SK-N-MC (cell line): ENCODE measurements at regions not wholly inside any gene's neighbourhood (a gene's known extent, or its start where the extent isn't known, plus 50 kb on each side); places are given as distances from the start of the nearest gene placed in this dataset.

Experiments used
- DNase-seq: peaks from one replicate; pipeline ENCODE4 v3.0.0-alpha.2; 2011; ENCODE audit warnings: low read depth, low spot score
- H3K27ac ChIP-seq: fragments of 200-600 bp; sonication (generic); 2 replicates; pipeline ENCODE4 v1.5.1; 2016; ENCODE audit warnings: mixed run types
- H3K36me3 ChIP-seq: fragments of 200-600 bp; sonication (generic); 2 replicates; pipeline ENCODE4 v1.6.1; 2017; ENCODE audit warnings: antibody characterized with exemption, low read length, mixed read lengths; ENCODE audit not compliant: insufficient read depth
- H3K4me3 ChIP-seq: fragments of 200-600 bp; sonication (generic); 2 replicates; pipeline ENCODE4 v1.5.1; 2016
- H3K9ac ChIP-seq: fragments of 200-600 bp; sonication (generic); 2 replicates; pipeline ENCODE4 v1.8.0; 2017; ENCODE audit warnings: mixed run types, mixed read lengths; ENCODE audit not compliant: insufficient read length
- H3K9me3 ChIP-seq: fragments of 200-600 bp; sonication (generic); 2 replicates; pipeline ENCODE4 v1.6.1; 2017; ENCODE audit warnings: low read depth, mild to moderate bottlenecking, antibody characterized with exemption, low read length, moderate library complexity, mixed read lengths
- EZH2 ChIP-seq: fragments of 200-600 bp; sonication (generic); IDR thresholded peaks from one replicate; pipeline ENCODE4 v1.6.1; 2017; ENCODE audit warnings: antibody characterized with exemption
- FOXP2 ChIP-seq: optimal IDR thresholded peaks from 2 replicates; pipeline ENCODE3; 2011; ENCODE audit warnings: mild to moderate bottlenecking, moderate library complexity; ENCODE audit not compliant: insufficient read depth; ENCODE audit errors: extremely low read length, control extremely low read depth
- POLR2AphosphoS5 ChIP-seq: IDR thresholded peaks from 2 replicates; pipeline ENCODE4 v1.6.1; 2012; ENCODE audit warnings: mild to moderate bottlenecking, low read depth, low read length, borderline replicate concordance

- TF ChIP-seq EZH2 (no peak), POLR2AphosphoS5 (no peak), FOXP2 (no peak)
- Histone ChIP-seq H3K4me3 (no peak overlapping the region), H3K27ac (no peak overlapping the region), H3K9me3 (no peaks in the 10 kb centered on the region), H3K36me3 (no peaks in the 10 kb centered on the region), H3K9ac (no peak overlapping the region)
- no peak for DNase-seq
These were observed 55.9 kb upstream of the DRD2 start for GRCh38 chr11:113531083-113531482.

- TF ChIP-seq POLR2AphosphoS5 (no peak), FOXP2 (no peak)
- no peak for DNase-seq
- Histone ChIP-seq H3K4me3 (no peak overlapping the region), H3K36me3 (no peaks in the 10 kb centered on the region), H3K9ac (no peak overlapping the region), H3K9me3 (no peaks in the 10 kb centered on the region), H3K27ac (no peak overlapping the region)
These were observed 54.4 kb upstream of the DRD2 start for GRCh38 chr11:113529606-113530005.

- H3K36me3 ChIP-seq = no peaks in the 10 kb centered on the region
- H3K9me3 ChIP-seq = no peaks in the 10 kb centered on the region
- TF ChIP-seq EZH2 (no peak), FOXP2 (no peak), POLR2AphosphoS5 (no peak)
- no peak overlapping the region for H3K4me3 ChIP-seq
- no peak for DNase-seq
- no peak overlapping the region for H3K27ac ChIP-seq
- H3K9ac ChIP-seq = no peak overlapping the region
These were observed 53.8 kb upstream of the DRD2 start for GRCh38 chr11:113528982-113529381.

GRCh38 chr11:113526521-113526920 is 51.3 kb upstream of the DRD2 start:
- Histone ChIP-seq H3K9me3 (no peaks in the 10 kb centered on the region), H3K36me3 (no peaks in the 10 kb centered on the region), H3K27ac (no peak overlapping the region), H3K9ac (no peak overlapping the region), H3K4me3 (no peak overlapping the region)
- TF ChIP-seq POLR2AphosphoS5 = no peak
- TF ChIP-seq EZH2 = no peak
- no peak for TF ChIP-seq FOXP2
- no peak for DNase-seq
